CD4-positive, alpha-beta T cell (primary cell): ENCODE measurements at regions not wholly inside any gene's neighbourhood (a gene's known extent, or its start where the extent isn't known, plus 50 kb on each side); places are given as distances from the start of the nearest gene placed in this dataset.

Experiments
- ATAC-seq: fragments of 200-7000 bp; cut with Tn5 transposase; one replicate; pipeline ENCODE4 v1.10.0; 2022; ENCODE audit warnings: mild to moderate bottlenecking; ENCODE audit not compliant: poor library complexity
- CTCF ChIA-PET: fragments of 350-600 bp; sonication (Branson Sonifier 250); formaldehyde crosslinking; loops from one replicate; lab custom pipeline; 2021; ENCODE audit warnings: antibody characterized with exemption, inconsistent platforms; lab: Charles Lee
- POLR2A ChIA-PET: fragments of 350-600 bp; sonication (Branson Sonifier 250); formaldehyde crosslinking; loops from one replicate; lab custom pipeline; 2021; ENCODE audit warnings: antibody characterized with exemption, inconsistent platforms; lab: Charles Lee
- DNase-seq, 14 experiments: peaks; one replicate each; pipeline ENCODE4 v3.0.0-alpha.2; 2013 to 2020; ENCODE audit warnings: mixed read lengths in 2 of 14
- H3K27ac ChIP-seq, 2 donors: one replicate each; pipeline versions ENCODE4 v1.5.1 to v1.7.0; 2013; ENCODE audit warnings: low read length in 2 of 2, low read depth in 1 of 2, mild to moderate bottlenecking in 1 of 2
- H3K27me3 ChIP-seq, 2 experiments: 1 replicate in 1 of 2; 2 replicates in 1 of 2; pipeline versions ENCODE4 v1.6.1 to v1.7.0; 2013; ENCODE audit warnings: low read length in 2 of 2, control low read depth in 1 of 2, mild to moderate bottlenecking in 1 of 2, moderate library complexity in 1 of 2; ENCODE audit not compliant: insufficient read depth in 2 of 2, control insufficient read depth in 1 of 2
- H3K36me3 ChIP-seq: one replicate; pipeline ENCODE4 v1.6.1; 2013; ENCODE audit warnings: low read length, control low read depth; ENCODE audit not compliant: insufficient read depth
- H3K4me1 ChIP-seq: one replicate; pipeline ENCODE4 v1.6.1; 2013; ENCODE audit warnings: low read length, control low read depth; ENCODE audit not compliant: insufficient read depth
- H3K4me3 ChIP-seq: one replicate; pipeline ENCODE4 v1.5.1; 2013; ENCODE audit warnings: mild to moderate bottlenecking, low read length, moderate library complexity
- H3K9me3 ChIP-seq, 2 experiments: 1 replicate in 1 of 2; 2 replicates in 1 of 2; pipeline versions ENCODE4 v1.6.1 to v1.7.0; 2013; ENCODE audit warnings: low read length in 2 of 2, mild to moderate bottlenecking in 2 of 2, control low read depth in 1 of 2, moderate library complexity in 1 of 2; ENCODE audit not compliant: control insufficient read depth in 1 of 2, insufficient read depth in 1 of 2
- H3K27ac Mint-ChIP-seq: one replicate; pipeline ENCODE4 v1.8.0; 2020; ENCODE audit warnings: mixed read lengths
- H3K27me3 Mint-ChIP-seq: one replicate; pipeline ENCODE4 v1.8.0; 2021; ENCODE audit warnings: mixed read lengths
- H3K36me3 Mint-ChIP-seq: one replicate; pipeline ENCODE4 v1.8.0; 2021; ENCODE audit warnings: low read depth, mixed read lengths
- H3K4me1 Mint-ChIP-seq: one replicate; pipeline ENCODE4 v1.8.0; 2021; ENCODE audit warnings: low read depth, mixed read lengths
- H3K4me3 Mint-ChIP-seq: one replicate; pipeline ENCODE4 v1.8.0; 2020; ENCODE audit warnings: mild to moderate bottlenecking, mixed read lengths
- H3K9me3 Mint-ChIP-seq: one replicate; pipeline ENCODE4 v1.8.0; 2020; ENCODE audit warnings: mixed read lengths
- intact Hi-C, 2 experiments: fragments of 100-400 bp; cut with DNase I in 1 of 2; cut with micrococcal nuclease in 1 of 2; formaldehyde crosslinking; loops; one replicate each; pipeline versions ENCODE4 v1.15.1 to v1.9.0; 2023 to 2025; cut with DNase I, micrococcal nuclease
- TF ChIP-seq, protein P1 (sequence below): fragments of 200-600 bp; IDR thresholded peaks from one replicate; pipeline ENCODE4 v1.8.0; 2022; ENCODE audit warnings: antibody characterized with exemption, mild to moderate bottlenecking

DNA sequence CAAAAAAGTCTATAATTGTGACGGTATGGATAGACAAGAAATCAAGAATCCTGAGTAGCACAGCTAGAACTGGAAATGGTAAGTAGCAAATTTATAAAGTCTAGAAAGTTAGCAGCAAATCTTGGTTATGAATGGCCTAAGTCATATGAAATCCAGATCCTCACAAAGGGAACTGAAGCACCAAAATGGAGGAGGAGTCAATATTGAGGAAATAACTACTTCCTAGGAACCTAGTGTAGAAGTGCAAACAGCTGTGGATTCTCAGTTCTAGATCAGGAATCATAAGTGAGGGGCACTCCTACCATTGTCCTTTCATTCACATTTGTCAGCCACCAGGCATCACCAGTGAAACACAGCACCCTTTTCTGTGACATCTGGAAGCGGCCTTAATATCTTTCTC, 202.2 kb upstream of the DCN start:
- Mint-ChIP-seq H3K4me3 (no peak overlapping the region), H3K27me3 (peaks cover 4% of the 10 kb centered on the region), H3K36me3 (no peaks in the 10 kb centered on the region), H3K9me3 (no peaks in the 10 kb centered on the region), H3K27ac (no peak overlapping the region), H3K4me1 (peaks cover 5% of the 10 kb centered on the region)
- no peak for DNase-seq
- Histone ChIP-seq H3K36me3 (no peaks in the 10 kb centered on the region), H3K27me3 (peaks cover 0 to 5% of the 10 kb centered on the region in 2 experiments), H3K4me1 (peaks cover 7% of the 10 kb centered on the region), H3K4me3 (no peak overlapping the region), H3K9me3 (no peaks in the 10 kb centered on the region), H3K27ac (no peak overlapping the region)
- ChIA-PET POLR2A (no interaction called here), CTCF (no interaction called here)
- TF ChIP-seq, protein P1, sequence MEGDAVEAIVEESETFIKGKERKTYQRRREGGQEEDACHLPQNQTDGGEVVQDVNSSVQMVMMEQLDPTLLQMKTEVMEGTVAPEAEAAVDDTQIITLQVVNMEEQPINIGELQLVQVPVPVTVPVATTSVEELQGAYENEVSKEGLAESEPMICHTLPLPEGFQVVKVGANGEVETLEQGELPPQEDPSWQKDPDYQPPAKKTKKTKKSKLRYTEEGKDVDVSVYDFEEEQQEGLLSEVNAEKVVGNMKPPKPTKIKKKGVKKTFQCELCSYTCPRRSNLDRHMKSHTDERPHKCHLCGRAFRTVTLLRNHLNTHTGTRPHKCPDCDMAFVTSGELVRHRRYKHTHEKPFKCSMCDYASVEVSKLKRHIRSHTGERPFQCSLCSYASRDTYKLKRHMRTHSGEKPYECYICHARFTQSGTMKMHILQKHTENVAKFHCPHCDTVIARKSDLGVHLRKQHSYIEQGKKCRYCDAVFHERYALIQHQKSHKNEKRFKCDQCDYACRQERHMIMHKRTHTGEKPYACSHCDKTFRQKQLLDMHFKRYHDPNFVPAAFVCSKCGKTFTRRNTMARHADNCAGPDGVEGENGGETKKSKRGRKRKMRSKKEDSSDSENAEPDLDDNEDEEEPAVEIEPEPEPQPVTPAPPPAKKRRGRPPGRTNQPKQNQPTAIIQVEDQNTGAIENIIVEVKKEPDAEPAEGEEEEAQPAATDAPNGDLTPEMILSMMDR: no peak
- ATAC-seq: no peak
- intact Hi-C loops: loop anchor here (5.0 to 10.0 kb wide), 6 partner anchors 192 to 1400 kb away; partner anchors contain the start of gene BTG1 (in 1 of the 2)

DNA sequence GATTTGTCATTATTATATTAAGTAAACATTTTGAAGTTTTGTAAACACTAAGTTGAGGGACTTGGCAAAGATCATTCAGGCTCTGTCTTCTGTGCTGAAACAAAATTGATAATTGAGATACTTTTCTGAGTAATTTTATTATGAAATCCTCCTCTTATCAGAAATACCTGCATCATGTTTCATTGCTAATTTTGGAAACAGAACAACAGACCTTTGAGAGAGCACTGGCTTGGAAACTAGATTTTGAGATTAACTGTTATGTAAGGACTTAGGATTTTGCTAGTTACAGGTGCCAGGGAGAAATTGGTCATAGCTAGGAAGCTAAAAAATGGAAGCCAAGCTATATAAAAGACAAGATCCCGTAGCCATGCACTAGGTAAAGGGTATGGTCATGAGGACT, 201.7 kb upstream of the DCN start:
- Mint-ChIP-seq H3K27me3 (peaks cover 4% of the 10 kb centered on the region), H3K9me3 (no peaks in the 10 kb centered on the region), H3K27ac (no peak overlapping the region), H3K4me3 (no peak overlapping the region), H3K36me3 (no peaks in the 10 kb centered on the region), H3K4me1 (peaks cover 5% of the 10 kb centered on the region)
- Histone ChIP-seq H3K4me1 (peaks cover 7% of the 10 kb centered on the region), H3K9me3 (no peaks in the 10 kb centered on the region), H3K36me3 (no peaks in the 10 kb centered on the region), H3K27ac (no peak overlapping the region), H3K27me3 (peaks cover 0 to 5% of the 10 kb centered on the region in 2 experiments), H3K4me3 (no peak overlapping the region)
- intact Hi-C loops: loop anchor here (5.0 to 10.0 kb wide), 6 partner anchors 193 to 1400 kb away; partner anchors contain the start of gene BTG1 (in 1 of the 2)
- no peak for DNase-seq
- ATAC-seq: no peak
- TF ChIP-seq, protein P1: no peak
- ChIA-PET CTCF (no interaction called here), POLR2A (no interaction called here)

DNA sequence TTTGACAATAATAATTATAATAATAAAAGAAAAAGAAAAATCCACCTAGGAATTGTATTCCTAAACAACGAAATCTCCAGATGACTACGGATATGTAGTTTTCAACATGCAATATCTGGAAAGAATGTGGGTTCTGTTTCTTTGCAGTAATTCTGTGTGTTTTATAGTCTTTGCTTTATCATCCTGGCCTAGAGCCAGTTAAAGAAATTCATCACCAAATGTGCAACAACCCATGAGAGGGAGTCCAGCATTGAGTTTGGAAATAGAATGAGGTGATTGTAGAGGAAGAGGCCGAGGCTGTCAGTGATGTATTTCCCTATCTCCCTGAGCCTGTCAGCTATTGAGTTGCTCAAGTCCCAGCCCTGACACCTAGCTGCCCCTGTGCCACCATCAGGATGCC, 200.5 kb upstream of the DCN start:
- no peaks in the 10 kb centered on the region for H3K36me3 ChIP-seq
- intact Hi-C loops: loop anchor here (5.0 to 10.0 kb wide), 6 partner anchors 194 to 1402 kb away; partner anchors contain the start of gene BTG1 (in 1 of the 2)
- Mint-ChIP-seq H3K9me3 (no peaks in the 10 kb centered on the region), H3K4me1 (peaks cover 5% of the 10 kb centered on the region), H3K4me3 (no peak overlapping the region), H3K27me3 (peaks cover 4% of the 10 kb centered on the region), H3K36me3 (no peaks in the 10 kb centered on the region), H3K27ac (no peak overlapping the region)
- no peaks in the 10 kb centered on the region for H3K9me3 ChIP-seq
- peaks cover 0 to 5% of the 10 kb centered on the region in 2 experiments for H3K27me3 ChIP-seq
- CTCF ChIA-PET: interaction anchor here (1.0 to 2.3 kb wide), 3 partner anchors 8 to 1186 kb away, joined by 3 to 41 read pairs (median 5); no protein-coding TSS in a partner anchor
- H3K27ac ChIP-seq: no peak overlapping the region
- ATAC-seq: no peak
- no peak for DNase-seq
- TF ChIP-seq, protein P1: no peak
- POLR2A ChIA-PET: interaction anchor here (1.5 to 2.4 kb wide), 5 partner anchors 759 to 1266 kb away, joined by 4 to 18 read pairs (median 16); partner anchors contain the start of gene BTG1
- no peak overlapping the region for H3K4me3 ChIP-seq
- peaks cover 7% of the 10 kb centered on the region for H3K4me1 ChIP-seq
